HG03565 (cell line): ENCODE measurements at regions not wholly inside any gene's neighbourhood (a gene's known extent, or its start where the extent isn't known, plus 50 kb on each side); places are given as distances from the start of the nearest gene placed in this dataset.

ENCODE experiments used
- ATAC-seq: cut with Tn5 transposase; IDR thresholded peaks from one replicate; pipeline ENCODE4 v1.9.1; 2021; ENCODE audit warnings: mild to moderate bottlenecking, moderate library complexity; ENCODE audit not compliant: unreplicated experiment

- no peak for ATAC-seq
Measured at GRCh38 chr5:57551251-57551650, 68.6 kb upstream of the ACTBL2 start.

- no peak for ATAC-seq
Measured at GRCh38 chr5:57550132-57550531, 67.5 kb upstream of the ACTBL2 start.

- ATAC-seq, result no peak
Measured at GRCh38 chr5:57549566-57549965, 67.0 kb upstream of the ACTBL2 start.

GRCh38 chr5:57540823-57541222 is 58.2 kb upstream of the ACTBL2 start:
- ATAC-seq, result no peak

- ATAC-seq, result no peak
Measured at GRCh38 chr5:57539281-57539701, 56.7 kb upstream of the ACTBL2 start.

GRCh38 chr5:57538341-57538955 is 55.8 kb upstream of the ACTBL2 start:
- no peak for ATAC-seq

GRCh38 chr5:57537811-57538210 is 55.2 kb upstream of the ACTBL2 start:
- ATAC-seq, result no peak

GRCh38 chr5:57532513-57533497 is 50.2 kb upstream of the ACTBL2 start:
- no peak for ATAC-seq
